ENCODE measurements at regions not wholly inside any gene's neighbourhood (a gene's known extent, or its start where the extent isn't known, plus 50 kb on each side); places are given as distances from the start of the nearest gene placed in this dataset.

- H3K36me3 ChIP-seq (ENCODE audit: control insufficient read depth, insufficient read depth, low read length), result no peaks in the 10 kb centered on the region
- H3K27ac ChIP-seq (ENCODE audit: low read length), result no peak overlapping the region
- no peaks in the 10 kb centered on the region for H3K4me1 ChIP-seq (ENCODE audit: control insufficient read depth, insufficient read depth, low read length)
- in situ Hi-C loops (cut with HindIII; ENCODE audit: low pct_unique_long_range_greater_than_20kb, low sequenced_read_pairs), result no loop called here
- DNase-seq (ENCODE audit: low read depth, low spot score) (no peak), ATAC-seq (no peak)
- POLR2A ChIA-PET, result interaction anchor here (0.6 kb wide), 1 partner anchor 505 kb away, joined by 3 read pairs; no protein-coding TSS in a partner anchor
- no peaks in the 10 kb centered on the region for H3K27me3 ChIP-seq (ENCODE audit: control insufficient read depth, insufficient read depth, low read length)
- TF ChIP-seq POLR2AphosphoS5 (IDR thresholded peaks at IDR 0.05; ENCODE audit: low read depth, low read length) (no peak), CTCF (IDR thresholded peaks at IDR 0.05) (no peak), TCF7L2 (IDR thresholded peaks at IDR 0.05; ENCODE audit: low read depth, low read length) (no peak), REST (IDR thresholded peaks at IDR 0.05; ENCODE audit: insufficient read depth in 1 of 2, low read depth in 2 of 2, low read length in 1 of 2) (no peak), SIN3A (IDR thresholded peaks at IDR 0.05; ENCODE audit: borderline replicate concordance, insufficient read depth, low read depth, low read length) (no peak)
- H3K9me3 ChIP-seq (ENCODE audit: control insufficient read depth, insufficient read depth, low read depth, low read length), result no peaks in the 10 kb centered on the region
- CTCF ChIA-PET, result no interaction called here
- H3K4me3 ChIP-seq (ENCODE audit: low read depth in 2 of 2, low read length in 2 of 2), result no peak overlapping the region
- no TSS peak for BruUV-seq (replicated peaks)
- intact Hi-C loops (cut with micrococcal nuclease; ENCODE audit: unreplicated experiment), result no loop called here
Measured at GRCh38 chr4:167711517-167711916, 380.8 kb upstream of the ANXA10 start.

GRCh38 chr4:167713756-167714155, 378.6 kb upstream of the ANXA10 start:
- Histone ChIP-seq H3K36me3 (ENCODE audit: control insufficient read depth, insufficient read depth, low read length) (no peaks in the 10 kb centered on the region), H3K9me3 (ENCODE audit: control insufficient read depth, insufficient read depth, low read depth, low read length) (no peaks in the 10 kb centered on the region), H3K4me1 (ENCODE audit: control insufficient read depth, insufficient read depth, low read length) (no peaks in the 10 kb centered on the region), H3K4me3 (ENCODE audit: low read depth in 2 of 2, low read length in 2 of 2) (no peak overlapping the region), H3K27ac (ENCODE audit: low read length) (no peak overlapping the region), H3K27me3 (ENCODE audit: control insufficient read depth, insufficient read depth, low read length) (no peaks in the 10 kb centered on the region)
- DNase-seq (ENCODE audit: low read depth, low spot score) (no peak), ATAC-seq (no peak)
- POLR2A ChIA-PET, result no interaction called here
- CTCF ChIA-PET, result no interaction called here
- TF ChIP-seq CTCF (IDR thresholded peaks at IDR 0.05) (no peak), SIN3A (IDR thresholded peaks at IDR 0.05; ENCODE audit: borderline replicate concordance, insufficient read depth, low read depth, low read length) (no peak), TCF7L2 (IDR thresholded peaks at IDR 0.05; ENCODE audit: low read depth, low read length) (no peak), REST (IDR thresholded peaks at IDR 0.05; ENCODE audit: insufficient read depth in 1 of 2, low read depth in 2 of 2, low read length in 1 of 2) (no peak), POLR2AphosphoS5 (IDR thresholded peaks at IDR 0.05; ENCODE audit: low read depth, low read length) (no peak)
- no TSS peak for BruUV-seq (replicated peaks)
- intact Hi-C loops (cut with micrococcal nuclease; ENCODE audit: unreplicated experiment) (no loop called here), in situ Hi-C loops (cut with HindIII; ENCODE audit: low pct_unique_long_range_greater_than_20kb, low sequenced_read_pairs) (no loop called here)

Measured in Panc1 (cell line).